ENCODE measurements at regions not wholly inside any gene's neighbourhood (a gene's known extent, or its start where the extent isn't known, plus 50 kb on each side); places are given as distances from the start of the nearest gene placed in this dataset.

DNA sequence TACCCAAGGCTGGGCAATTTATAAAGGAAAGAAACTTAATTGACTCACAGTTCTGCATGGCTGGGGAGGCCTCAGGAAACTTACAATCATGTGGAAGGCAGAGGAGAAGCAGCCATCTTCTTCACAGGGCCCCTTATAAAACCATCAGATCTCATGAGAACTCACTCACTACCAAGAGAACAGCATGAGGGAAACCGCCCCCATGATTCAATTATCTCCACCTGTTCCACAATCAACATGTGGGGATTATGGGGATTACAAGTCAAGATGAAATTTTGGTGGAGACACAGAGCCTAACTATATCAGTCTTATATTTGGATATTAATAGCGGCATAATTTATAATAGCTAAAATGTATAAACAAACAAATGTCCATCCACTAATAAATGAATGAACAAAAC lies 1123.7 kb upstream of the NCAM2 start:
- no peak for DNase-seq

DNA sequence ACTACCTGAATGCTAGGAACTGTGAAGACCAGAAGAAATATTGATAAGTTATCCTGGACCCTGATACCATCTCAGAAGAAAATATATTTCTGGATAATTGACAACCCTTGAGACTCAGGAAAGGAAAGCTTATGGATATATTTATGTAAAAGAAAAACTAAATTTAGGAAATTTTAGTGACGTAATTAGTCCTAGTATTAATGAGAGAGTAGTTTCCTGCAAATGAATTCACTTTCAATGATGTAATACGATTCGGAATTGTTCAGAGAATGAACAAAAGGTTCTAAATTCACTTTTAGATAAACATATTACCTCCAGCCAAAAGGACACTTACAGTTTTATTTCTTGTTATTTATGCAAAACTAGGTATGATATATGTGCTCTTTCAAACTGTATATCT lies 1120.1 kb upstream of the NCAM2 start:
- DNase-seq = no peak

DNA sequence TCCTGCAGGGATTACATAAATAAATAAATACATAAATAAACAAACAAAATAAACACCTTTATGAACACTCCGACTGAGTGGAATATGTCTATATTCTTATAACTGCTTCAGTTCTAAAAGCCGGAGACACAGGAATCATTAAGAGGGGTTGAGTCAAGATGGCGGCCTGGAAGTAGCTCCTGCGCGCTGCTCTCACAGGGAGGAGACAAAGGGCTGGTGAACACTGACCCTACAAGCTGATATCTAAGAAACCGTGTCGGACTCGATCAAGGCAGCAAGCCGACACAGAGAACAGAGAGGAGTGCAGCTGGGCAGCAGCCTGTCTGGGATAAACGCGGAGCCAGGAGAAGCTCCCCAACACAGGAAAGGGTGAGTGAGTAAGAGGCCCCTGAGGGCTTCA lies 1098.6 kb upstream of the NCAM2 start:
- no peak for DNase-seq

DNA sequence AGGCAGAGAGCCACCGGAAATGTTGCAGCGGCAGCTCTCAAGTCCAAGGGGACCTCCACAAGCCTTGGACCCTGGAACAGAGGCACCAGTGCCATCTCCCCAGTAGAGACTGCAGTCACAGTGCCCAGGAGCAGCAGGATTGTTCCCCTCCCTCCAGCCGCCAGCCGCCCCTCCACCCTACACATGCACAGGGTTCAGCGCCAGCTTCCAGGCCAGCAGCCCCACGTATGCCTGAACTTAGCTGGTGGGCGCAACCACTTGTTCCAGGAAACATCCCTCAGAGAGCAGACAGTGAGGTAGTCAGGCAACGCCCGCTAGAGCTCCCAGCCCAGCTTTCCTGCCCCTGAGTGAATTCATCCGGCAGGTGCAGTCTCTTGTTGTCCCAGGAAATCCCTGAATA lies 1098.1 kb upstream of the NCAM2 start:
- DNase-seq = no peak

DNA sequence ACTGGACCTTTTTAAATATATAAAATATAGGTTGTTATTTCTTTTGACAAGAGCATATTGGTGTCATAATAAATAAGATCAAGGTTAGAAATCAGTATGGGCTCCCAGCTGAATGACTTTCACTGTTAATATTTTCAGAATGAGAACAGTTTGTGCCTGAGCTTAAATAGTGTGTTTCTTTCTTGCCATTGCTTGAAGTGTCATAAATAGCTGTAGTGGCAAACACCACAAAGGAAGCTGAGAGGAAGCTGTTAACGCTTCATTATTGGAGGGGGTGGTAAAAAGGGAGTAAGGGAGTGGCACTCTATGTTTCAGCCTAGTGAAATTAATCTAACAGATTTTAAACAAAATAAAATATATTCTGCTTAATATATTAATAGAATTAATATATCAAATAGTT lies 1089.8 kb upstream of the NCAM2 start:
- no peak for DNase-seq

DNA sequence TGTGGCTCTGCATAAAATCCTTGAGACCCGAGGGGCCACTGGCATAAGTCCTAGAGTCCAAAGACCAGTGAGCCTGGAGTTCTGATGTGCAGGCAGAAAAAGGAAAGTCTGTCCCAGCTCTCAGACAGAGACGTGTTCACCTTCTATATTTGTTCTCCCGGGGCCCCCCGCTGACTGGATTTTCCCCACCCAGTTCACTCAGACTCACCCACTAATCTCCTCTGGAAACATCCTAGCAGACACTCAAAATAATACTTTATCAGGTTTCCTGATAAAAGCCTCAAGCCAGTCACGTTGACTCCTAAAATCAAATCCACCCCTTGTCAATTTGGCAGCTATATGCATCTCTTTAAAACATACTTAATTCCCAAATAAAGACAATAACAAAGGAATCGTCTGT lies 1084.2 kb upstream of the NCAM2 start:
- DNase-seq = no peak

DNA sequence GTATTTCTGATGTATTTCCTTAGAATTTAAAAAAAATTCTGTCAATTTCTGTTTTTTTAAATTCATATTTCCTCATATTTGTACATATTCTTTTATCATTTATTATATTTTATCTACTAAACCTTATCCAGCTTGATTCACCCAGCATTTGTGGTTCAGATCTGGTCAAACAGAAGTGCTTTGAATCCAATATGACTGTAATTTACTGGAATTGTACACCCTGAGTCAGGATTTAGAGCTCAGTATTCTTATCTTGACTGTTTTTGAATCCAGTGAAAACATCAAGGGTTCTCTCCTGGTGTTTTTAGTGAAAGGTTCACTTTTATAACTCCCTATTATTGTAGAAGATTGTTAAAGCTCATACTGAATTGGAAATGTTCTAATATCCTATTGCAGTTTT lies 1077.0 kb upstream of the NCAM2 start:
- DNase-seq = no peak

DNA sequence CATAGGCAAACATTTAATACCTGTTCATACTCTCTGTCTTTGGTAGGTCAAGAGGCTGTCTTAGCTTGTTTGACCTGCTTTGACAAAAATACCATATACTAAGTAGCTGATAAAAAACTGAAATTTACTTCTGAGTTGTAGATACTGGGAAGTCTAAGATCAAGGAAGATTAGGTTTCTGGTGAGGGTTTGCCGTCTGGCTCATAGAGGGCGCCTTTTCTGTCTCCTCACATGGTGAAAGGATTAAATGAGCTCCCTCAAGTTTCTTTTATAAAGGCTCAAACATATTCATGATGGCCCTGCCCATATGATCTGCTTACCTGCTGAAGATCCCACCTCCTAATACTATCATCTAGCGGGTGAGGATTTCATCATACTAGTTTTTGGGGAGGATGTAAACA lies 1076.1 kb upstream of the NCAM2 start:
- no peak for DNase-seq

DNA sequence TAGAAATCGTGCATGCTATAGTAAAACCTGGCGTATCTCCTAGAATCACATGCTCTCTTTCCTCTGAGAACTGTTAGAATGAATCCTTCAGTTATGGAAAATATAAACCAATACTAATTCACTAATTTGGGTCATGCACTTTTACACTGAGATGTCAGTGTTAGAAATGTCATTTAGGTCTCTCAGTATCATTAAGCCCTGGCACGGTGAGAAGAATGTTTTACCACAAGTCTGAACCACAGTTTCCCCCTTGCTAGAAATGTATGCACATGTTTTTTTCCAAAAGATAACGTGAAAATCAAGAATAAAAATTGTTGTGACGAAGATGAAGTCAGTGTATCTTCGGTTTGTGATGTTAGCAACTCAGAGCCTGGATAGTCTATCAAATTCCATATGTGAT lies 1062.7 kb upstream of the NCAM2 start:
- DNase-seq = no peak

DNA sequence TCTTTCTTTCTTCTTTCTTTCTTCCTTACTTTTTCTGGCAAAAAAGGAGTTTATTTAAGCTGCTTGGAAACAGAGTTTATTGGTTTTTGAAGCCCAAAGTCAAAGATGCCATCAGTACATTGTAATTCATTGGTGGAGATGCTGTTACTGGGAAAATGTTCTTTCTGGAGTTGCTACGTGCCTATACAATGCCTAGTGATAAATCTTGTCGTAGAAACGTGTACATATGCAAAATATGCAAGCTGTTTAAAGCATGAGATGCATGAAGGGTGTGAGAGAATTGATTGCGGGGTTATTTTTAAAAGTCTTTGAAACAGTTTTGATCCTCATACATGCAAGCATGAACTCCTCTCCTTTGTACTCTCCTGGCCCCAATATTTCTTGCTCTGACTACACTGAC lies 1060.6 kb upstream of the NCAM2 start:
- DNase-seq = no peak

DNA sequence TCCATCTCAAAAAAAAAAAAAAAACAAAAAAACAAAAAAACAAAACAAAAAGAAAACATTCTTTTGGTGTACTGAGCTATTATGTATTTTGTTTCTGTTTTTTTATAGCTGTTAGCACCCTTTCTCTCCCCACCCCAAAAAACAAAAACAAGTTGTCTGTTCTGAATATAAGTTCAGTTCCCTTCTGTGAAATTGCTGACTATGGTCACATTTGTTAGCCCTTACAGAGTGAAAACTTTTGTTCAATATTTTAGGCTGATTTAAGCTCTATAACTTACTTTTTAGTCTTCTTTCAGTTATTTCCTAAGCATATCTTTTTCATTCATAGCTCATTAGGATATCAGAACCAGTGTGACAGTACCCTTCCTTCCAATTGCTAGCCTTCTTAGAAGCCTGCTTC lies 1056.6 kb upstream of the NCAM2 start:
- no peak for DNase-seq

DNA sequence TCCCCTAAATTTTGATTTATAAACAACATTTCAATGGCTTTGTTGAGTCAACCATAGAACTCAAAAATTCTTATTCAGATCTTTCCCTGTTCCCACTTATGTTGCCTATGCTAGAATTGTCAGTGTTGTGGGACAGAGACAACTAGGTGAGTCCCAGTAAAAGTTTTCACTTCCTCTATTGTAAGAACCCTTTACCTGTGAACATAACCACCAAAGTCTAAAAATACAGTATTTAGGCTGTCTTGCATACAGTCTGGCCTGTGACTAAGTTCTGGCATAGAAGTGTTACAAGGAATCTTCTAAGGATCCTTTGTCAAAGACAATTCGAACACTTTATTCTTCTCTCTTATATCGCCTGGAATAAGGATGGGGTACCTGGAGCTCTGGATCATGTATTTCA lies 1047.9 kb upstream of the NCAM2 start:
- DNase-seq = no peak

DNA sequence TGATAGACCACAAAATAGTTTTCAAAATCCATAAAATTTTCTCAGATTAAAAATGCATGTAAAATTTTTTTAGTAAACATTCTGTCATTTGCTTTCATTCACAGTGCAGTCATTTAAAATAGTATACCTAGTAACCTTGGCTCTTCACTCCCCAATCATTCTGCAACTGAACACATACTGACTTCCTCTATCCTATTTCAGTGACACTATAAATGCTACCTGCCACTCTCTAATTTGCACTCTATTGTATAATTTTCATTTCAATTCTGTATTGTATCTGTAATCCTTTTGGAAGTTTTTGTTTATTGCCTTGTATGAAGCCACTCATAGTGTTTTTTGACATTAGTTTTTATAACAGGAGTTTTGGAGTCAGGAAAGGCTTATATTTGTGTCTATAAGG lies 1029.1 kb upstream of the NCAM2 start:
- no peak for DNase-seq

DNA sequence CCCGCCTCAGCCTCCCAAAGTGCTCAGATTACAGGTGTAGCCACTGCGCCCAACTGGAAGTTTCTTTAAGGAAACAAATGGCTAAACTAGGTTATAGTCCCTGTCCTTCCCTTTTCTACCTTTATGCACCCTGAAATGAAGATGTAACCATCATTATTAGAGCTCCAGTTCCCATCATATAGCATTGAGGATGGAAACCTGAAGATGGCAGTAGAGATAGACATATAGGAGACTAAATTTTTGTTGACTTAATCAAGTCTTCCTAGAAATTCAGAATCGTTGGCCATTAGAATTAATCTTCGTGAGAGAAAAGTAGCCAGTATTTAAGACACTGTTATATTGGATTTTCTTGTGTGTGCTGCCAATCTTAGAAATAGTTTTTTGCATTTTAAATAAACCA lies 1016.3 kb upstream of the NCAM2 start:
- no peak for DNase-seq

DNA sequence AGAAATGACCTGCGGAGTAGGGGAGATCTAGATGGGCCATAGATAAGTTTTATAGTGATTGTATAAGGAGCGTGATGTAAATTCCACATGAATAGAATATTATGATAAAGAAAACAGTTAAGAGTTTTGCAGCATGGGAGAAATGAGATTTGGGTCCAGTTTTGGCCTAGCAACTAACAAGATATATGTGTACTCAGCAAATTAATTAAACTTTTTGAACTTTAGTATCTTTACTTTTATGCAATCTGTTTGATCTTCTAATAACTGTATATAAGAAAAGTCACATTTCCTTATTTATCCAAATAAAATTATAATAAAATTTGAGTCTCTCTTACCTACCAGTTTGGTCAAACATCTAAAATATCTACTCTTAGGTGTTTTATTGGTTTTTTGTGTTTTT lies 1011.8 kb upstream of the NCAM2 start:
- DNase-seq = no peak

DNA sequence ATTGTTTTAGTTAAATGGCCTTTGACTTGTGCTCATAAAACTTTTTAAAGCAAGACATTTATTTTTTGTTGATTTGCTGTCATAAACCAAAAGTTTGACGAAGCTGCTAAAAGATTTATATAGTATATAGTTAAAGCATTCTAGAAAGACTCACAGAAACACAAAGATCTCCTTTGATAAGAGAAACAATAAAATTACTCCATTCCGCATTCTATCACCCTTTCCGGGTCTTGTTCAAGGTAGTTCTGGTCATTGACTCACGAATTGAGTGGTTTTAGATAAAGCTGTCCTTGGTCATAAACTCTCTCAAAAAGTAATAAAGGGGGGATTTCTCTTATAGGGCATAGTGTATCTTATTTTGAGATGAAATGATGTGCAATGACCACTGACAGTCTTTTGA lies 1010.5 kb upstream of the NCAM2 start:
- DNase-seq = no peak

DNA sequence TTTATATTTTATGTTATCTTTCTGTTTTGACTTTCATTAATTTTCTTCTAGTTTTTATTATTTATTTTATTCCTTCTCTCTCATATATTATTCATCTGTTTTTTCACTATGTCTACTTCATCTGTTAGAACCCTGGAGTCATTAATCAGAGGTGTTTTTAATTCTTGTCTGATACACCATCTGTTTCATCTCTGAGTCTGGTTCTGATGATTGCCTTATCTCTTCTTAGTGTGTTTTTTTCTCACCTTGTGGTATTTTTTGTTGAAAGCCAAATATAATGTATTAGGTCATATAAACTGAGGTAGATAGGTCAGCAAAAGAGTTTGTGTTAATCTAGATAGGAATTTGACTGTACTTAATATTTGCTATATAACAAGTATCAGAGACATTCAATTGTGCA lies 1005.7 kb upstream of the NCAM2 start:
- DNase-seq = no peak

DNA sequence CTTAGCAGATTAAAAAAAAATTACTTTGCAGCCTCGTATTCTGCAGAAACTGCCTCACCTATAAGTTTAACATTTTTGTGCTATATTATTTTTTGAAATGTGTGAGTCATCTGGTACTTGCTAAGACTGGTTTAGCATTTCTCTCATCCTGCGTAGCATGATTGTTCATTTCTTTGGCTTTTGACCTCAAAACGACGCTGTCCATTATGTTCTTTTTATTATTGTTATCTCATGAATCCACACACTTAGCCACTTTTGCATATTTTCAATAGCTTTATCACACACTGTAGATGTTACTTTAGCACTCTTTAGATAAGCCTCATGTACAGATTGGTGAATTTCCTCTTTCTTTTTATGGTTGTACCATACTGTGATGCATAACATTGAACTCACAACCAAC lies 1004.9 kb upstream of the NCAM2 start:
- no peak for DNase-seq

DNA sequence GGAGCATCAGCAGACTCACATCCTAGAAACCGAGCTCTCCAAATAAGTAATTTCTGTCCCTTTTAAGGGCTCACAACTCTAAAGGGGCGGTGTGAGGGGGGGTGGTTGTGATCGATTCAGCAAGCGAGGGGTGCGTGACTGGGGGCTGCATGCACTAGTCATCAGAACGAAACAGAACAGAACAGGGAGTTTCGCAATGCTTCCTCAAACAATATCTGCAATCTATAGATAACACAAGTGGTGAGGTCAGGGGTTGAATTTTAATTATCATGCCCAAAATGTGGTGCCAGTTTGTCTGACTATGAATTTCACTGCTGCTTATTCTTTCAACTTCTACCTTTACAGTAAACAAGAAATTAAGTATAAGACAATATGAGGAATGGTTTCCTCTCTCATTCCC lies 1003.0 kb upstream of the NCAM2 start:
- no peak for DNase-seq

DNA sequence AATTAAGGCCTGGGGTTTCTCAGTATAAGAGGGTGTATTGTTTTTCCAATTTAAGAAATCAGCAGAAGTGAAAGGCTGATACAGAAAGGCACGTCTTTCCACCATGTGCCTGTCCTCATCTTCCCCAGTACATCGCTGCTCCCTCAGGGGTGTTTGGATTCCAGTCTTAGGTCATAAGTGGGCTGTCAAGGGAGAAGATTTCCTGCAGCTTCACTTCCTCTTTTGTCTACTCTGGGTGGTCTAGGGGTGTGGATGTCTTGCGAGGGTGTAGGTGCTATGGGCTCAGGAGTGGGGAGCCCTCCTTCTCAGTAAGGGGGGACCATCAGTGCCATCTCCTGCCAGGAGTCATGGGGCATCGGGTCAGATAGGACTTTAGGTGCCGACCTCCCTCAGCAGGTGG lies 999.8 kb upstream of the NCAM2 start:
- DNase-seq = no peak

DNA sequence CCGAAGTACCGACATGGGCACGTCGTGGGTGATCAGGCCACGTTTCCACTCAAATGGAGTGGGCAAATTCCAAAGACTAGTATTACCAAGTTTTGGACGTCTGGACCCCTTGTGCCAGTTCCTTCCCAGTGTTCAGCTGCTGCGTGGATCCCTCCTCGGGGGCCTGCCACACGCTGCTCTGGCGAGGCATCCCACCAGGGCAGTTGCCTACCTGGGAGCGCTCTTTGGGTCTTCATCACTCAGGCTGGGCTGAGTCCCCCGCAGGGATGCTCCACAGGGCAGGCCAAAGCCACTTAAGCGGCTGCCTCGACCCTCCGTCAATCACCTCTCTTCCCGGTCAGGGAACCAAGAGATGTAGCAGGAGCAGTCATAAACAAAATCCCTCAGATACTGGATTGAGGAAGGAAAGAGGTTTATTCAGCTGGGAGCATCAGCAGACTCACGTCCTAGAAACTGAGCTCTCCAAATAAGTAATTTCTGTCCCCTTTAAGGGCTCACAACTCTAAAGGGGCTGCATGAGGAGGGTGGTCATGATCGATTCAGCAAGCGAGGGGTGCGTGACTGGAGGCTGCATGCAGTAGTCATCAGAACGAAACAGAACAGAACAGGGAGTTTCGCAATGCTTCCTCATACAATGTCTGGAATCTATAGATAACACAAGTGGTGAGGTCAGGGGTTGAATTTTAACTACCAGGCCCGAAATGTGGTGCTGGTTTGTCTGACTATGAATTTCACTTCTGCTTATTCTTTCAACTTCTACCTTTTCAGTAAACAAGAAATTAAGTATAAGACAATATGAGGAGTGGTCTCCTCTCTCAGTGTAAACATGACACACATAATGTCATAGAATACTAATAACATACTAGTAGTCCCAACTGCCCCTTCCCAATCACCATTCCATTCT lies 998.6 kb upstream of the NCAM2 start:
- no peak for DNase-seq

DNA sequence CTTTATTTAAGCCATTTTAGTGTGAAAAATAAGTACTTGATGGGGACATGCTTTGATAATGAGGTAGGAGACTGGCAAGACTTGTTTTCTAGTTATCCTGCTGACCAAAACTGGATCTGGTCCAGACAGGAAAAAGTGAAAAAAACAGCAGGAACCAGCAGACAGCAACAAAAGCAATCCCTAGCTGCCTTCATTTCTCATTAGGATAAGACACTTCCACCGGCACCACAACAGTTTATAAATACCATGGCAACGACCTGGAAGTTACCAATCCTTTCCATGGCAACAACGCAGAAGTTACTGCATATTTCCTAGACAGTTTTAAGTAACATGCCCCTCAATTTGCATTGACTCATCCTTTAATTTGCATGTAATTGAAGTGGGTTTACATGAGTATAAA lies 993.8 kb upstream of the NCAM2 start:
- peak; percentile 23 for DNase-seq

DNA sequence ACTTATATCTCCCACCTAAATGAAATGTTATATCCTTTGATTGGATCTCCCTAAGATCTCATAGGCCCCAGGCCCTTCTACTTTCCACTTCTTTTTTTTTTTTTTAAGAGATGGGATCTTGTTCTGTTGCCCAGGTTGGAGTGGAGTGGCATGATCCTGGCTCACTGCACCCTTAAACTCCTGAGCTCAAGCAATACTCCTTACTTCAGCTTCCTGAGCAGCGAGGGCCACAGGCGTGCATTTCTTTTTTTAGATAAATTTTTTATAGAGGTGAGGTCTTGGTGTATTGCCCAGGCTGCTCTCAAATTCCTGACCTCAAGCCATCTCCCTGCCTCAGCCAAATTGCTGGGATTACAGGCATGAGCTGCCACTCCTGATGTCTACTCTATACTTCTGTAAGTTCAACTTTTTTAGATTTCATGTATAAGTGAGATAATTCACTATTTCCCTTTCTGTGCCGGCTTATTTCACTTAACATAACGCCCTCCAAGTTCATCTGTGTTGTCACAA lies 987.5 kb upstream of the NCAM2 start:
- no peak for DNase-seq

DNA sequence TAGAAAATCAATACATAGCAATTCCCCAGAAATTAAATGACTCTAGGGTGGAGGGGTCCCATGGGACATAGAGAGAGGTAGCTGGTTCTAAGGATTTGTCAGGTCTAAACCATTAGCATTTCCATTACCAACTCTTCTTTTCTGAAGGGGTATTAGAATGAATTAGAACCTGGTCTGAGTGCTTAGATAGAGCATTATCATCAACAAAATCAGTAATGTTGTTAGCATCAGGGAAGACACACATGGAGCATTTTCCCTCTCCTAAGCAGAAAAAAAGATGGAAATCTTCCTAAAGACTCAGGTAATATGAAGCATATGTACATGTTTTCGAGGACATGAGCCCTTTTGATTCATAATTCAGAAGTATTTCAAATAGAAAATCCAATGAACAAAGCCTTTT lies 984.4 kb upstream of the NCAM2 start:
- no peak for DNase-seq

DNA sequence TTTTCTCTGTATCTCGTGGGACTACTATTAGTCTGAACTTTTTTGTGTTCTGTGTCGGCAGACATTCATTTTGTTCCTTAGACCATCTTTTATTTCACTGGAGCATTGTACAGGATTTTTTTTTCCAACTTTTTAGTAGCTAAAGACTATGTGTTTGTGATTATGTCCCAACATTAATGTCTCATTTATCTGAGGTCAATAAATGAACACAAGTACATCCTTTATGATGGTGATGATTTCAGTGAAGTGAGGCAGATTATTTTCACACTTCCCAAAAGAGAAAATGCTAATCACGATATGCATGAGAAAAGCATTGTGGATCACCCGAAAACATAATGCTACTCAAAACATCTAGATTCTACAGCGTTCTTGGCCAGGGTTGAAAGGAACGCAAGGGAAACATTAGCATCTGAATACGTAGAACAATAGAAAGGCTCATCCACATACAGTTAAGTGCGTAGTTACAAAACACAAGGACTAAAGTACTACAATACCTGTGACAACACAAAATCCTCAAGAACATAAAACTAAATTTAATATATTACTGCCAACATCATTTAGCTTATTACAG lies 981.7 kb upstream of the NCAM2 start:
- no peak for DNase-seq

Measured in DMS 273 treated with DMSO at 0.1 percent for 48 hours (cell line).